Epithelial cell of proximal tubule (primary cell): ENCODE measurements at regions not wholly inside any gene's neighbourhood (a gene's known extent, or its start where the extent isn't known, plus 50 kb on each side); places are given as distances from the start of the nearest gene placed in this dataset.

Experiments
- DNase-seq: peaks from one replicate; pipeline ENCODE4 v3.0.0-alpha.2; 2011; ENCODE audit warnings: low read depth
- H3K4me3 ChIP-seq: 2 replicates; pipeline ENCODE4 v1.5.1; 2011; ENCODE audit warnings: low read depth, mild to moderate bottlenecking, low read length
- CTCF ChIP-seq: conservative IDR thresholded peaks from 2 replicates; pipeline ENCODE4 v1.5.1; 2012; ENCODE audit warnings: low read depth, mild to moderate bottlenecking, low read length

GRCh38 chr18:55849391-55849790 lies 261.4 kb upstream of the TCF4 start:
- no peak overlapping the region for H3K4me3 ChIP-seq
- no peak for DNase-seq
- TF ChIP-seq CTCF = no peak

- no peak for DNase-seq
- no peak overlapping the region for H3K4me3 ChIP-seq
- TF ChIP-seq CTCF = no peak
Measured at GRCh38 chr18:55847960-55848359, 260.0 kb upstream of the TCF4 start.

GRCh38 chr18:55845221-55845620 lies 257.2 kb upstream of the TCF4 start:
- TF ChIP-seq CTCF = no peak
- no peak for DNase-seq
- H3K4me3 ChIP-seq = no peak overlapping the region

GRCh38 chr18:55844382-55844781 lies 256.4 kb upstream of the TCF4 start:
- no peak for DNase-seq
- no peak overlapping the region for H3K4me3 ChIP-seq
- TF ChIP-seq CTCF = no peak

- no peak for DNase-seq
- no peak overlapping the region for H3K4me3 ChIP-seq
- TF ChIP-seq CTCF = no peak
Measured at GRCh38 chr18:55841314-55841713, 253.3 kb upstream of the TCF4 start.

- H3K4me3 ChIP-seq = no peak overlapping the region
- no peak for TF ChIP-seq CTCF
- DNase-seq = no peak
Measured at GRCh38 chr18:55840601-55841170, 252.7 kb upstream of the TCF4 start.

- no peak for TF ChIP-seq CTCF
- no peak overlapping the region for H3K4me3 ChIP-seq
- no peak for DNase-seq
Measured at GRCh38 chr18:55839343-55839742, 251.4 kb upstream of the TCF4 start.
